ENCODE measurements at regions not wholly inside any gene's neighbourhood (a gene's known extent, or its start where the extent isn't known, plus 50 kb on each side); places are given as distances from the start of the nearest gene placed in this dataset.

DNA sequence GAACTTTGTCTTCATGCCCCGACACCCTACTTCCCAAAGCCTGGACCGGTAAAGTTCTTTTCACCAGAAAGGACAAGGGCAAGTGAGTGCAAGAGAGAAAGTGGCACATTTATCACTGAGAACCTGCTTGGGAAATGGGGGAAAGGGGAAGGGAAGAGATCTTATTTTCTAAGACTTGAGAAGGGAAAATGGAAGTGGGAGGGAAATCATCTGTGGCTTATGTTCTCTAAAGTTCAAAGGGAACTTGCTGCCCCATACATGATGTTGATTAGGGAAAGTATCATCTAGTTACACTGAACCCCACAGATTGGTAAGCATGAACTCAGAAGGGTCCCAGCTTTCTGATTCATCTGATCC lies 199.5 kb upstream of the LPP start:
- TF ChIP-seq CTCF (IDR thresholded peaks at IDR 0.05): no peak
- TF ChIP-seq POLR2A (IDR thresholded peaks at IDR 0.05): no peak

Measured in thyroid gland (tissue), 4 donors.